Vagina (tissue), 2 donors: ENCODE measurements at regions not wholly inside any gene's neighbourhood (a gene's known extent, or its start where the extent isn't known, plus 50 kb on each side); places are given as distances from the start of the nearest gene placed in this dataset.

Experiments used
- POLR2A ChIP-seq, 2 donors: fragments of 450-650 bp; IDR thresholded peaks; one replicate each; pipeline ENCODE4 v1.6.1; 2017; ENCODE audit warnings: antibody characterized with exemption in 2 of 2, mild to moderate bottlenecking in 2 of 2, moderate library complexity in 2 of 2
- POLR2AphosphoS5 ChIP-seq, 2 donors: sonication (generic); formaldehyde crosslinking; IDR thresholded peaks; one replicate each; pipeline ENCODE4 v1.9.0; 2017; ENCODE audit warnings: antibody characterized with exemption in 2 of 2, mild to moderate bottlenecking in 2 of 2, low read depth in 1 of 2; ENCODE audit not compliant: insufficient read depth in 1 of 2
- TF ChIP-seq, protein P1 (sequence below), 3 experiments: fragments of 450-650 bp in 2 of 3; fragments of 200-600 bp in 1 of 3; sonication (generic) in 1 of 3; IDR thresholded peaks; one replicate each; pipeline ENCODE4 v1.5.1; 2017 to 2019; ENCODE audit warnings: antibody characterized with exemption in 3 of 3, mild to moderate bottlenecking in 2 of 3, moderate library complexity in 2 of 3

- TF ChIP-seq, protein P1, sequence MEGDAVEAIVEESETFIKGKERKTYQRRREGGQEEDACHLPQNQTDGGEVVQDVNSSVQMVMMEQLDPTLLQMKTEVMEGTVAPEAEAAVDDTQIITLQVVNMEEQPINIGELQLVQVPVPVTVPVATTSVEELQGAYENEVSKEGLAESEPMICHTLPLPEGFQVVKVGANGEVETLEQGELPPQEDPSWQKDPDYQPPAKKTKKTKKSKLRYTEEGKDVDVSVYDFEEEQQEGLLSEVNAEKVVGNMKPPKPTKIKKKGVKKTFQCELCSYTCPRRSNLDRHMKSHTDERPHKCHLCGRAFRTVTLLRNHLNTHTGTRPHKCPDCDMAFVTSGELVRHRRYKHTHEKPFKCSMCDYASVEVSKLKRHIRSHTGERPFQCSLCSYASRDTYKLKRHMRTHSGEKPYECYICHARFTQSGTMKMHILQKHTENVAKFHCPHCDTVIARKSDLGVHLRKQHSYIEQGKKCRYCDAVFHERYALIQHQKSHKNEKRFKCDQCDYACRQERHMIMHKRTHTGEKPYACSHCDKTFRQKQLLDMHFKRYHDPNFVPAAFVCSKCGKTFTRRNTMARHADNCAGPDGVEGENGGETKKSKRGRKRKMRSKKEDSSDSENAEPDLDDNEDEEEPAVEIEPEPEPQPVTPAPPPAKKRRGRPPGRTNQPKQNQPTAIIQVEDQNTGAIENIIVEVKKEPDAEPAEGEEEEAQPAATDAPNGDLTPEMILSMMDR (IDR thresholded peaks at IDR 0.05), result no peak
- TF ChIP-seq POLR2A (IDR thresholded peaks at IDR 0.05) (no peak), POLR2AphosphoS5 (IDR thresholded peaks at IDR 0.05; ENCODE audit: insufficient read depth in 1 of 2, low read depth in 1 of 2) (no peak)
These were observed 296.7 kb upstream of the KLF6 start for GRCh38 chr10:4081685-4082111.
